CD14-positive monocyte (primary cell): ENCODE measurements at regions not wholly inside any gene's neighbourhood (a gene's known extent, or its start where the extent isn't known, plus 50 kb on each side); places are given as distances from the start of the nearest gene placed in this dataset.

Source experiments
- DNase-seq, 3 donors: peaks; one replicate each; pipeline ENCODE4 v3.0.0-alpha.2; 2011 to 2022
- H2AFZ ChIP-seq: 2 replicates; pipeline ENCODE4 v1.6.0; 2012; ENCODE audit warnings: mild to moderate bottlenecking, low read depth, low read length, inconsistent platforms; ENCODE audit not compliant: insufficient read depth, poor library complexity, severe bottlenecking
- H3K27ac ChIP-seq, 2 donors: 1 replicate in 1 of 2; 2 replicates in 1 of 2; pipeline ENCODE4 v1.5.1; 2012 to 2013; ENCODE audit warnings: low read length in 2 of 2, control low read depth in 1 of 2, inconsistent platforms in 1 of 2, low read depth in 1 of 2, mild to moderate bottlenecking in 1 of 2
- H3K27me3 ChIP-seq, 2 donors: one replicate each; pipeline versions ENCODE4 v1.6.0 to v1.6.1; 2011 to 2013; ENCODE audit warnings: low read length in 2 of 2; ENCODE audit not compliant: control insufficient read depth in 2 of 2, insufficient read depth in 2 of 2
- H3K36me3 ChIP-seq, 2 donors: replicated peaks in 1 of 2; 1 replicate in 1 of 2; 2 replicates in 1 of 2; pipeline versions ENCODE4 v1.5.1 to v1.6.1; 2012 to 2013; ENCODE audit warnings: low read length in 2 of 2, control low read depth in 1 of 2, inconsistent platforms in 1 of 2, mild to moderate bottlenecking in 1 of 2; ENCODE audit not compliant: insufficient read depth in 2 of 2, control insufficient read depth in 1 of 2
- H3K4me1 ChIP-seq, 2 donors: 1 replicate in 1 of 2; 2 replicates in 1 of 2; pipeline versions ENCODE4 v1.5.1 to v1.6.1; 2012 to 2013; ENCODE audit warnings: low read length in 2 of 2, control low read depth in 1 of 2, inconsistent platforms in 1 of 2, mild to moderate bottlenecking in 1 of 2, moderate library complexity in 1 of 2; ENCODE audit not compliant: insufficient read depth in 2 of 2, control insufficient read depth in 1 of 2
- H3K4me2 ChIP-seq: replicated peaks from 2 replicates; pipeline ENCODE3; 2012; ENCODE audit warnings: low read length, moderate library complexity, mild to moderate bottlenecking; ENCODE audit not compliant: poor library complexity, severe bottlenecking; ENCODE audit errors: extremely low read depth
- H3K4me3 ChIP-seq, 3 experiments: fragments of 200-600 bp in 1 of 3; sonication (generic) in 1 of 3; replicated peaks in 1 of 3; 1 replicate in 2 of 3; 2 replicates in 1 of 3; pipeline ENCODE4 v1.5.1; 2011 to 2013; ENCODE audit warnings: low read length in 3 of 3, mild to moderate bottlenecking in 3 of 3, control low read depth in 2 of 3, low read depth in 2 of 3, inconsistent platforms in 1 of 3, moderate library complexity in 1 of 3
- H3K79me2 ChIP-seq: 2 replicates; pipeline ENCODE4 v1.6.0; 2012; ENCODE audit warnings: mild to moderate bottlenecking, control low read depth, inconsistent platforms, low read length, moderate library complexity; ENCODE audit not compliant: insufficient read depth
- H3K9ac ChIP-seq: 2 replicates; pipeline ENCODE4 v1.6.0; 2017; ENCODE audit warnings: low read length, mild to moderate bottlenecking; ENCODE audit not compliant: insufficient read depth, poor library complexity, severe bottlenecking
- H3K9me3 ChIP-seq, 2 donors: replicated peaks in 1 of 2; 1 replicate in 1 of 2; 2 replicates in 1 of 2; pipeline versions ENCODE4 v1.5.1 to v1.6.1; 2012 to 2013; ENCODE audit warnings: low read length in 2 of 2, control low read depth in 1 of 2; ENCODE audit not compliant: control insufficient read depth in 1 of 2, insufficient read depth in 1 of 2
- H4K20me1 ChIP-seq: 2 replicates; pipeline ENCODE4 v1.6.0; 2012; ENCODE audit warnings: mild to moderate bottlenecking, low read length, control low read depth, moderate library complexity; ENCODE audit not compliant: insufficient read depth
- H3K27ac Mint-ChIP-seq, 7 donors: one replicate each; pipeline ENCODE4 v1.8.0; 2020; ENCODE audit warnings: mild to moderate bottlenecking in 7 of 7, mixed read lengths in 7 of 7, moderate library complexity in 6 of 7, inconsistent platforms in 2 of 7
- H3K27me3 Mint-ChIP-seq, 3 donors: one replicate each; pipeline ENCODE4 v1.8.0; 2021 to 2022; ENCODE audit warnings: low read depth in 3 of 3, mild to moderate bottlenecking in 3 of 3, mixed read lengths in 3 of 3, moderate library complexity in 3 of 3, inconsistent platforms in 1 of 3
- H3K36me3 Mint-ChIP-seq, 2 donors: one replicate each; pipeline ENCODE4 v1.8.0; 2020; ENCODE audit warnings: mixed read lengths in 2 of 2, inconsistent platforms in 1 of 2, mild to moderate bottlenecking in 1 of 2
- H3K4me1 Mint-ChIP-seq: one replicate; pipeline ENCODE4 v1.8.0; 2020; ENCODE audit warnings: mild to moderate bottlenecking, mixed read lengths
- H3K4me3 Mint-ChIP-seq, 2 donors: one replicate each; pipeline ENCODE4 v1.8.0; 2020; ENCODE audit warnings: mild to moderate bottlenecking in 2 of 2, mixed read lengths in 2 of 2, moderate library complexity in 1 of 2
- H3K9me3 Mint-ChIP-seq, 7 donors: one replicate each; pipeline ENCODE4 v1.8.0; 2020 to 2022; ENCODE audit warnings: mixed read lengths in 7 of 7, mild to moderate bottlenecking in 6 of 7, moderate library complexity in 6 of 7, inconsistent platforms in 2 of 7
- CTCF ChIP-seq: fragments of 200-600 bp; IDR thresholded peaks from one replicate; pipeline ENCODE4 v1.8.0; 2022; ENCODE audit warnings: antibody characterized with exemption, mild to moderate bottlenecking
- WGBS: methylation state at CpG from one replicate; pipeline ENCODE4 v1.1.5; 2013; ENCODE audit warnings: missing lambda C conversion rate; ENCODE audit not compliant: insufficient coverage; 5-methylcytosine and 5-hydroxymethylcytosine counted together
- intact Hi-C, 2 donors: fragments of 100-400 bp; cut with micrococcal nuclease; formaldehyde crosslinking; loops; one replicate each; pipeline versions ENCODE4 v1.15.0 to v1.15.1; 2023

DNA sequence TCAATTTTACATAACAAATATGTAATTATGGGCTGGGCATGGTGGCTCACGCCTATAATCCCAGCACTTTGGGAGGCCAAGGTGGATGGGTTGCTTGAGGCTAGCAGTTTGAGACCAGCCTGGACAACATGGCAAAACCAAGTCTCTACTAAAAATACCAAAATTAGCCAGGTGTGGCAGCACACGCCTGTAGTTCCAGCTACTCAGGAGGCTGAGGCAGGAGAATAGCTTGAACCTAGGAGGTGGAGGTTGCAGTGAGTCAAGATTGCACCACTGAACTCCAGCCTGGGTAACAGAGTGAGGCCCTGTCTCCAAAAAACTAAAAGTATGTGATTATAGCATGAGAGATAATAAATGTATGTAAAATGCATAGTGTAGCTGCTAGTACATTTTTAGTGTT, 229.0 kb downstream of the PPARGC1A start:
- H4K20me1 ChIP-seq: no peaks in the 10 kb centered on the region
- no CpG with 5 or more reads among the region's 2 CpGs for WGBS
- H3K4me3 Mint-ChIP-seq: no peak overlapping the region
- no peak for DNase-seq
- H3K27ac ChIP-seq: no peak overlapping the region
- no peaks in the 10 kb centered on the region for H3K79me2 ChIP-seq
- peaks cover 0 to 7% (median 0%) of the 10 kb centered on the region in 7 donors for H3K9me3 Mint-ChIP-seq
- TF ChIP-seq CTCF: no peak
- intact Hi-C loops: no loop called here
- no peak overlapping the region for H3K4me3 ChIP-seq
- no peaks in the 10 kb centered on the region for H3K4me1 Mint-ChIP-seq
- no peaks in the 10 kb centered on the region for H3K9me3 ChIP-seq
- H3K27me3 Mint-ChIP-seq: peaks cover 0 to 3% (median 0%) of the 10 kb centered on the region in 3 donors
- H3K9ac ChIP-seq: no peak overlapping the region
- no peak overlapping the region for H3K4me2 ChIP-seq
- no peak overlapping the region for H3K27ac Mint-ChIP-seq
- no peak overlapping the region for H2AFZ ChIP-seq
- H3K36me3 ChIP-seq: no peaks in the 10 kb centered on the region
- no peaks in the 10 kb centered on the region for H3K4me1 ChIP-seq
- no peaks in the 10 kb centered on the region for H3K27me3 ChIP-seq
- no peaks in the 10 kb centered on the region for H3K36me3 Mint-ChIP-seq

DNA sequence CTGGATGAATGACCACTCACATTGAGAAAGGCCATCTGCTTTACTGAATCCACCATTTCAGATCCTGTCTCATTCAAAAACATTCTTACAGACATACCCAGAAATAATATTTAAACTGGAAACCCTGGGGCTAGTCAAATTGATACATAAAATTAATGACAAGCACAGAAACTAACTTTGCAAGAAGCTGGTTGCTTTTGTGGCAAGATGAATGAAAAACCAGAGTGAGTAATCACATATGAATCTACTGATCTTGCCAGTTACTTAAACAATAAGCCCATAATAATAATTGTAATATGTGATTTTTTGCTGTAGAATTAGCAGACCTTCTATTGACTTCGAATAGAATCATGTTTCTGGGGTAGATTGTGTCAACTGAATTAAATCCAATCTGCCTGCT, 235.1 kb downstream of the PPARGC1A start:
- no peaks in the 10 kb centered on the region for H3K4me1 Mint-ChIP-seq
- H3K9me3 Mint-ChIP-seq: peaks cover 0 to 4% (median 1%) of the 10 kb centered on the region in 7 donors
- no peak for DNase-seq
- H3K27me3 Mint-ChIP-seq: no peaks in the 10 kb centered on the region
- H3K27ac ChIP-seq: no peak overlapping the region
- H3K36me3 ChIP-seq: no peaks in the 10 kb centered on the region
- WGBS: no CpG with 5 or more reads among the region's 1 CpG
- H3K9me3 ChIP-seq: no peaks in the 10 kb centered on the region
- intact Hi-C loops: no loop called here
- no peak overlapping the region for H3K27ac Mint-ChIP-seq
- H3K27me3 ChIP-seq: no peaks in the 10 kb centered on the region
- no peak overlapping the region for H3K4me3 ChIP-seq
- H3K9ac ChIP-seq: no peak overlapping the region
- H3K4me3 Mint-ChIP-seq: no peak overlapping the region
- no peaks in the 10 kb centered on the region for H3K4me1 ChIP-seq
- no peak overlapping the region for H3K4me2 ChIP-seq
- H3K36me3 Mint-ChIP-seq: no peaks in the 10 kb centered on the region
- TF ChIP-seq CTCF: no peak
- no peaks in the 10 kb centered on the region for H4K20me1 ChIP-seq
- H2AFZ ChIP-seq: no peak overlapping the region
- H3K79me2 ChIP-seq: no peaks in the 10 kb centered on the region
